Spleen (tissue), 7 donors: ENCODE measurements at regions not wholly inside any gene's neighbourhood (a gene's known extent, or its start where the extent isn't known, plus 50 kb on each side); places are given as distances from the start of the nearest gene placed in this dataset.

Experiments used
- POLR2A ChIP-seq, 3 donors: fragments of 450-650 bp; IDR thresholded peaks; one replicate each; pipeline ENCODE4 v1.5.1; 2017; ENCODE audit warnings: antibody characterized with exemption in 3 of 3, mild to moderate bottlenecking in 1 of 3
- POLR2AphosphoS5 ChIP-seq, 3 donors: sonication (generic); formaldehyde crosslinking; IDR thresholded peaks; one replicate each; pipeline ENCODE4 v1.5.1; 2017; ENCODE audit warnings: antibody characterized with exemption in 3 of 3
- TF ChIP-seq, protein P1 (sequence below), 11 experiments: fragments of 200-600 bp in 7 of 11; fragments of 450-650 bp in 4 of 11; sonication (generic) in 4 of 11; IDR thresholded peaks in 8 of 11; conservative IDR thresholded peaks in 3 of 11; 1 replicate in 7 of 11; 2 replicates in 4 of 11; pipeline versions ENCODE4 v1.4.0 to v1.8.0; 2016 to 2021; ENCODE audit warnings: antibody characterized with exemption in 11 of 11, inconsistent platforms in 4 of 11, mild to moderate bottlenecking in 1 of 11
- donor health status: DM: no; HTN: no; CAD: no; lungs with moderate emphysema.
- donor health status: DM: no; HTN: no; CAD: no.
- donor health status: DM: no; HTN: no; CAD: no.

DNA sequence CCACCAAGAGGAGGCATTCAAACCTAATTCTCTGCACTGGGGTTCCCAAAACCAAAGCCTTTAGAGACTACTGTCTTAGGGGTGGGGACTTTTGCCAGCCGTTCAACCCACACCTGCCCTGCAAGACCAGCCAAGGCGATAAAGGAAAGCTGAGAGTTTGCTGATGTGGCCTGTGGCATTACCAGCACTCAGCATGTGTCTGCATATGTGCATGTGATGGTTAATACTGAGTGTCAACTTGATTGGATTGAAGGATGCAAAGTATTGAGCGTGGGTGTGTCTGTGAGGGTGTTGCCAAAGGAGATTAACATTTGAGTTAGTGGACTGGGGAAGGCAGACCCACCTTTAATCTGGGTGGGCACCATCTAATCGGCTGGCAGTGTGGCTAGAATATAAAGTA lies 474.2 kb downstream of the MED10 start:
- TF ChIP-seq, protein P1, sequence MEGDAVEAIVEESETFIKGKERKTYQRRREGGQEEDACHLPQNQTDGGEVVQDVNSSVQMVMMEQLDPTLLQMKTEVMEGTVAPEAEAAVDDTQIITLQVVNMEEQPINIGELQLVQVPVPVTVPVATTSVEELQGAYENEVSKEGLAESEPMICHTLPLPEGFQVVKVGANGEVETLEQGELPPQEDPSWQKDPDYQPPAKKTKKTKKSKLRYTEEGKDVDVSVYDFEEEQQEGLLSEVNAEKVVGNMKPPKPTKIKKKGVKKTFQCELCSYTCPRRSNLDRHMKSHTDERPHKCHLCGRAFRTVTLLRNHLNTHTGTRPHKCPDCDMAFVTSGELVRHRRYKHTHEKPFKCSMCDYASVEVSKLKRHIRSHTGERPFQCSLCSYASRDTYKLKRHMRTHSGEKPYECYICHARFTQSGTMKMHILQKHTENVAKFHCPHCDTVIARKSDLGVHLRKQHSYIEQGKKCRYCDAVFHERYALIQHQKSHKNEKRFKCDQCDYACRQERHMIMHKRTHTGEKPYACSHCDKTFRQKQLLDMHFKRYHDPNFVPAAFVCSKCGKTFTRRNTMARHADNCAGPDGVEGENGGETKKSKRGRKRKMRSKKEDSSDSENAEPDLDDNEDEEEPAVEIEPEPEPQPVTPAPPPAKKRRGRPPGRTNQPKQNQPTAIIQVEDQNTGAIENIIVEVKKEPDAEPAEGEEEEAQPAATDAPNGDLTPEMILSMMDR (IDR thresholded peaks at IDR 0.05 in 8 of 11, conservative IDR thresholded peaks at IDR 0.05 in 3 of 11) = no peak
- no peak for TF ChIP-seq POLR2AphosphoS5 (IDR thresholded peaks at IDR 0.05)
- no peak for TF ChIP-seq POLR2A (IDR thresholded peaks at IDR 0.05)
